HEK293 (cell line): ENCODE measurements at regions not wholly inside any gene's neighbourhood (a gene's known extent, or its start where the extent isn't known, plus 50 kb on each side); places are given as distances from the start of the nearest gene placed in this dataset.
A peak's percentile ranks its signal among the peaks of the same experiment; 100 is the strongest.
"Not testable (repeated sequence)": the region's sequence is repeated elsewhere in the genome, so short reads cannot be mapped to it uniquely, and the experiment has no call there.

Experiments used
- CTCF ChIA-PET: fragments of 350-600 bp; formaldehyde crosslinking; extraction: SDS; loops from one replicate; lab custom pipeline; 2021; ENCODE audit warnings: antibody characterized with exemption; lab: Yijun Ruan, JAX
- POLR2A ChIA-PET: fragments of 300-600 bp; formaldehyde crosslinking; extraction: SDS; loops from one replicate; lab custom pipeline; 2020; ENCODE audit warnings: antibody characterized with exemption, inconsistent platforms; lab: Yijun Ruan, JAX
- H3K27ac ChIP-seq: fragments of 200-500 bp; sonication (Bioruptor generic); 2 replicates; pipeline ENCODE4 v1.5.1; 2014; ENCODE audit warnings: low read depth, low read length, control low read depth, inconsistent platforms; ENCODE audit errors: extremely low read depth
- H3K36me3 ChIP-seq, 2 experiments: fragments of 200-500 bp in 1 of 2; sonication (Bioruptor generic) in 1 of 2; 1 replicate in 1 of 2; 2 replicates in 1 of 2; pipeline ENCODE4 v1.5.1; 2014 to 2017; ENCODE audit warnings: inconsistent platforms in 2 of 2, low read length in 2 of 2; ENCODE audit not compliant: control insufficient read depth in 2 of 2, insufficient read depth in 1 of 2
- H3K4me1 ChIP-seq: fragments of 200-500 bp; sonication (Bioruptor generic); 2 replicates; pipeline ENCODE4 v1.5.1; 2014; ENCODE audit warnings: mild to moderate bottlenecking, low read length, inconsistent platforms; ENCODE audit not compliant: control insufficient read depth, insufficient read depth
- H3K4me3 ChIP-seq: 2 replicates; pipeline ENCODE4 v1.5.1; 2011; ENCODE audit warnings: low read depth, mild to moderate bottlenecking, control low read depth, low read length, moderate library complexity
- H3K9me3 ChIP-seq: fragments of 200-500 bp; sonication (Bioruptor generic); 2 replicates; pipeline ENCODE4 v1.5.1; 2014; ENCODE audit warnings: low read depth, low read length, inconsistent platforms; ENCODE audit not compliant: control insufficient read depth, insufficient read depth
- FEZF1 ChIP-seq: fragments of 450-650 bp; formaldehyde crosslinking; IDR thresholded peaks from 2 replicates; pipeline ENCODE4 v1.5.1; 2016; ENCODE audit warnings: missing biosample characterization, missing genetic modification characterization
- KLF9 ChIP-seq: fragments of 450-650 bp; formaldehyde crosslinking; IDR thresholded peaks from 2 replicates; pipeline ENCODE4 v1.5.1; 2016; ENCODE audit warnings: missing biosample characterization, missing genetic modification characterization, low read depth
- TCF7L2 ChIP-seq: IDR thresholded peaks from 2 replicates; pipeline ENCODE4 v1.6.1; 2011; ENCODE audit warnings: low read depth, mild to moderate bottlenecking, inconsistent platforms, low read length, moderate library complexity, borderline replicate concordance
- ZNF549 ChIP-seq: fragments of 450-650 bp; IDR thresholded peaks from 2 replicates; pipeline ENCODE4 v1.5.1; 2018; ENCODE audit warnings: missing biosample characterization, missing genetic modification characterization, mild to moderate bottlenecking, inconsistent platforms, moderate library complexity
- ZNF621 ChIP-seq: fragments of 450-650 bp; formaldehyde crosslinking; IDR thresholded peaks from 2 replicates; pipeline ENCODE4 v1.5.1; 2017; ENCODE audit warnings: missing biosample characterization, missing genetic modification characterization
- ZNF664 ChIP-seq: fragments of 450-650 bp; formaldehyde crosslinking; IDR thresholded peaks from 2 replicates; pipeline ENCODE4 v1.5.1; 2016; ENCODE audit warnings: missing biosample characterization, missing genetic modification characterization
- TF ChIP-seq, protein P1 (sequence below): fragments of 450-650 bp; formaldehyde crosslinking; IDR thresholded peaks from 2 replicates; pipeline ENCODE4 v1.5.1; 2017; ENCODE audit warnings: missing biosample characterization, mild to moderate bottlenecking, missing genetic modification characterization, moderate library complexity
- TF ChIP-seq, protein P2 (sequence below): fragments of 450-650 bp; formaldehyde crosslinking; IDR thresholded peaks from 2 replicates; pipeline ENCODE4 v1.5.1; 2016; ENCODE audit warnings: missing biosample characterization, missing genetic modification characterization
- TF ChIP-seq, protein P3 (sequence below): fragments of 450-650 bp; formaldehyde crosslinking; IDR thresholded peaks from 2 replicates; pipeline ENCODE4 v1.5.1; 2016; ENCODE audit warnings: missing biosample characterization, missing genetic modification characterization

DNA sequence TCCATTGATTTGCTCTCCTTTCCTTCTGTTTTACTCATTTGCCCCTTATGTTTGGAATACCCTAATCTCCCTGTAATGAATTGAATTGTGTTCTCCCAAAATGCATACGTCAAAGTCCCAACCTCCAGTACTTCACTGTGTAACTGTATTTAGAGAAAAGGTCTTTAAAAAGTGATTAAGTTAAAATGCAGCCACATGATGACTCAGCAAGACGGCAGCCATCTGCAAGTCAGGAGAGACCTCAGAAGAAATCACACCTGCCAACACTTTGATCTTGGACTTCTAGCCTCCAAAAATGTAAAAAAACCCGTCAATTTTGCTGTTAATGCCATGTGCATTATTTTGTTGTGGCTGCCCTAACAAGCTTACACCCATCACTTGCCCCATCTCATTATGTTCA lies 85.3 kb upstream of the PCLO start:
- ChIA-PET CTCF (no interaction called here), POLR2A (no interaction called here)
- no peak for TF ChIP-seq ZNF549
- Histone ChIP-seq H3K9me3 (no peaks in the 10 kb centered on the region), H3K36me3 (no peaks in the 10 kb centered on the region), H3K4me3 (no peak overlapping the region), H3K27ac (no peak overlapping the region), H3K4me1 (no peaks in the 10 kb centered on the region)

DNA sequence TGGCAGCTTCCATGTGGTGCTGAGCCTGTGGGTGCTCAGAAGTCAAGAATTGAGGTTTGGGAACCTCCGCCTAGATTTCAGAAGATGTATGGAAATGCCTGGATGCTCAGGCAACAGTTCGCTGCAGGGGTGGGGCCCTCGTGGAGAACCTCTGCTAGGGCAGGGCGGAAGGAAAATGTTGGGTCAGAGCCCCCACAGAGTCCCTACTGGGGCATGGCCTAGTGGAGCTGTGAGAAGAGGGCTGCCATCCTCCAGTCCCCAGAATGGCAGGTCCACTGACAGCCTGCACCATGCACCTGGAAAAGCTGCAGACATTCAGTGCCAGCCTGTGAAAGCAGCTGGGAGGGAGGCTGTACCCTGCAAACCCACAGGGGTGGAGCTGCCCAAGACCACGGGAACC lies 56.5 kb upstream of the PCLO start:
- H3K27ac ChIP-seq, H3K9me3 ChIP-seq, CTCF ChIA-PET: not testable (repeated sequence)

DNA sequence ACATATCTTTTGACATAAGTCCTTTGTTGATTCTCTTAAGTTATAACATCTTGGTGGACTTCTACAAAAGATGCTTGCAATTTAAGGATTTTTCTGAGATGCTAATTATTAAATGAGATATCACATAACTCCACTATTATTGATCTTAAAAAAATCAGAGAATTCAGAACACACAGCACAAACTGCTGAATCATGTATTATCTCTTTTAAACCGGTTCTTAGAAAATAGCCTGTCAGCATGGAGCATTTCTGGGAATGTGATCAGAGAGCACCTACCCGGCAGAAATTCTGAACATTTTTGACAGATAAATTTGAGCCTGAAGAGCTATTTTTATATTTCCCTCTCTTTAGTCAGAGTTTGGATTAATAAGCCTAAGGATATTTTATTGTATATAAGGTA lies 50.2 kb upstream of the PCLO start:
- CTCF ChIA-PET: no interaction called here
- no peak overlapping the region for H3K4me3 ChIP-seq
- H3K9me3 ChIP-seq: no peaks in the 10 kb centered on the region
- no peaks in the 10 kb centered on the region for H3K36me3 ChIP-seq
- TF ChIP-seq, protein P1, sequence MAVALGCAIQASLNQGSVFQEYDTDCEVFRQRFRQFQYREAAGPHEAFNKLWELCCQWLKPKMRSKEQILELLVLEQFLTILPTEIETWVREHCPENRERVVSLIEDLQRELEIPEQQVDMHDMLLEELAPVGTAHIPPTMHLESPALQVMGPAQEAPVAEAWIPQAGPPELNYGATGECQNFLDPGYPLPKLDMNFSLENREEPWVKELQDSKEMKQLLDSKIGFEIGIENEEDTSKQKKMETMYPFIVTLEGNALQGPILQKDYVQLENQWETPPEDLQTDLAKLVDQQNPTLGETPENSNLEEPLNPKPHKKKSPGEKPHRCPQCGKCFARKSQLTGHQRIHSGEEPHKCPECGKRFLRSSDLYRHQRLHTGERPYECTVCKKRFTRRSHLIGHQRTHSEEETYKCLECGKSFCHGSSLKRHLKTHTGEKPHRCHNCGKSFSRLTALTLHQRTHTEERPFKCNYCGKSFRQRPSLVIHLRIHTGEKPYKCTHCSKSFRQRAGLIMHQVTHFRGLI (tag by site-specific recombination): no peak
- TF ChIP-seq KLF9 (tag by site-specific recombination) (no peak), ZNF664 (tag by site-specific recombination) (peak; percentile 56; the same call in 1 of the 2 replicates), FEZF1 (no peak), TCF7L2 (no peak), ZNF621 (no peak)
- TF ChIP-seq, protein P2, sequence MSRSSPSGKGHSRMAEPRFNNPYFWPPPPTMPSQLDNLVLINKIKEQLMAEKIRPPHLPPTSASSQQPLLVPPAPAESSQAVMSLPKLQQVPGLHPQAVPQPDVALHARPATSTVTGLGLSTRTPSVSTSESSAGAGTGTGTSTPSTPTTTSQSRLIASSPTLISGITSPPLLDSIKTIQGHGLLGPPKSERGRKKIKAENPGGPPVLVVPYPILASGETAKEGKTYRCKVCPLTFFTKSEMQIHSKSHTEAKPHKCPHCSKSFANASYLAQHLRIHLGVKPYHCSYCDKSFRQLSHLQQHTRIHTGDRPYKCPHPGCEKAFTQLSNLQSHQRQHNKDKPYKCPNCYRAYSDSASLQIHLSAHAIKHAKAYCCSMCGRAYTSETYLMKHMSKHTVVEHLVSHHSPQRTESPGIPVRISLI (tag by site-specific recombination): no peak
- TF ChIP-seq, protein P3, sequence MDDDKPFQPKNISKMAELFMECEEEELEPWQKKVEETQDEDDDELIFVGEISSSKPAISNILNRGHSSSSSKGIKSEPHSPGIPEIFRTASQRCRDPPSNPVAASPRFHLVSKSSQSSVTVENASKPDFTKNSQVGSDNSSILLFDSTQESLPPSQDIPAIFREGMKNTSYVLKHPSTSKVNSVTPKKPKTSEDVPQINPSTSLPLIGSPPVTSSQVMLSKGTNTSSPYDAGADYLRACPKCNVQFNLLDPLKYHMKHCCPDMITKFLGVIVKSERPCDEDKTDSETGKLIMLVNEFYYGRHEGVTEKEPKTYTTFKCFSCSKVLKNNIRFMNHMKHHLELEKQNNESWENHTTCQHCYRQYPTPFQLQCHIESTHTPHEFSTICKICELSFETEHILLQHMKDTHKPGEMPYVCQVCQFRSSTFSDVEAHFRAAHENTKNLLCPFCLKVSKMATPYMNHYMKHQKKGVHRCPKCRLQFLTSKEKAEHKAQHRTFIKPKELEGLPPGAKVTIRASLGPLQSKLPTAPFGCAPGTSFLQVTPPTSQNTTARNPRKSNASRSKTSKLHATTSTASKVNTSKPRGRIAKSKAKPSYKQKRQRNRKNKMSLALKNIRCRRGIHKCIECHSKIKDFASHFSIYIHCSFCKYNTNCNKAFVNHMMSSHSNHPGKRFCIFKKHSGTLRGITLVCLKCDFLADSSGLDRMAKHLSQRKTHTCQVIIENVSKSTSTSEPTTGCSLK (tag by site-specific recombination): no peak
- no peaks in the 10 kb centered on the region for H3K4me1 ChIP-seq
- H3K27ac ChIP-seq: no peak overlapping the region
- POLR2A ChIA-PET: no interaction called here

More for the DNA sequence above, 56.5 kb upstream of the PCLO start:
- H3K36me3 ChIP-seq, POLR2A ChIA-PET, H3K4me3 ChIP-seq, H3K4me1 ChIP-seq: not testable (repeated sequence)
